Activated naive CD4-positive, alpha-beta T cell treated with anti-CD3 and anti-CD28 coated beads, Interleukin-2, amount 10 ng/mL, durations not matched to agents 7 days and 5 days (primary cell): ENCODE measurements at regions not wholly inside any gene's neighbourhood (a gene's known extent, or its start where the extent isn't known, plus 50 kb on each side); places are given as distances from the start of the nearest gene placed in this dataset.

Source experiments
- CTCF ChIA-PET: fragments of 350-600 bp; sonication (Branson Sonifier 250); formaldehyde crosslinking; loops from one replicate; lab custom pipeline; 2021; ENCODE audit warnings: antibody characterized with exemption; lab: Charles Lee
- DNase-seq: peaks from one replicate; pipeline ENCODE4 v3.0.0-alpha.2; 2020
- H3K27ac Mint-ChIP-seq: one replicate; pipeline ENCODE4 v1.8.0; 2021; ENCODE audit warnings: mild to moderate bottlenecking, moderate library complexity, mixed read lengths
- H3K27me3 Mint-ChIP-seq: one replicate; pipeline ENCODE4 v1.8.0; 2021; ENCODE audit warnings: mild to moderate bottlenecking, mixed read lengths
- H3K36me3 Mint-ChIP-seq: one replicate; pipeline ENCODE4 v1.8.0; 2021; ENCODE audit warnings: mixed read lengths
- H3K4me1 Mint-ChIP-seq: one replicate; pipeline ENCODE4 v1.8.0; 2021; ENCODE audit warnings: mixed read lengths
- H3K4me3 Mint-ChIP-seq: one replicate; pipeline ENCODE4 v1.8.0; 2021; ENCODE audit warnings: mild to moderate bottlenecking, moderate library complexity, mixed read lengths
- H3K9me3 Mint-ChIP-seq: one replicate; pipeline ENCODE4 v1.8.0; 2021; ENCODE audit warnings: mixed read lengths

- Mint-ChIP-seq H3K27ac (no peak overlapping the region), H3K9me3 (peaks cover 9% of the 10 kb centered on the region)
- CTCF ChIA-PET = no interaction called here
Measured at GRCh38 chr4:17142232-17142711, 243.8 kb upstream of the LDB2 start.

GRCh38 chr4:17138847-17139246, 240.4 kb upstream of the LDB2 start:
- H3K36me3 Mint-ChIP-seq = no peaks in the 10 kb centered on the region
- no peaks in the 10 kb centered on the region for H3K4me1 Mint-ChIP-seq
- DNase-seq = no peak
- H3K27me3 Mint-ChIP-seq = no peaks in the 10 kb centered on the region
- no peak overlapping the region for H3K4me3 Mint-ChIP-seq
- no peak overlapping the region for H3K27ac Mint-ChIP-seq
- CTCF ChIA-PET = no interaction called here
- peaks cover 9% of the 10 kb centered on the region for H3K9me3 Mint-ChIP-seq

More at GRCh38 chr4:17142232-17142711, 243.8 kb upstream of the LDB2 start:
- H3K4me3 Mint-ChIP-seq = no peak overlapping the region
- no peak for DNase-seq
- H3K36me3 Mint-ChIP-seq = no peaks in the 10 kb centered on the region
- no peaks in the 10 kb centered on the region for H3K27me3 Mint-ChIP-seq
- no peaks in the 10 kb centered on the region for H3K4me1 Mint-ChIP-seq

GRCh38 chr4:17134565-17134964, 236.1 kb upstream of the LDB2 start:
- no peak overlapping the region for H3K4me3 Mint-ChIP-seq
- peaks cover 2% of the 10 kb centered on the region for H3K9me3 Mint-ChIP-seq
- DNase-seq = no peak
- no peaks in the 10 kb centered on the region for H3K36me3 Mint-ChIP-seq
- CTCF ChIA-PET = no interaction called here
- H3K27me3 Mint-ChIP-seq = no peaks in the 10 kb centered on the region
- H3K27ac Mint-ChIP-seq = no peak overlapping the region
- no peaks in the 10 kb centered on the region for H3K4me1 Mint-ChIP-seq

- Mint-ChIP-seq H3K36me3 (no peaks in the 10 kb centered on the region), H3K27ac (no peak overlapping the region), H3K9me3 (peaks cover 2% of the 10 kb centered on the region), H3K4me1 (no peaks in the 10 kb centered on the region), H3K27me3 (no peaks in the 10 kb centered on the region), H3K4me3 (no peak overlapping the region)
- DNase-seq = no peak
- CTCF ChIA-PET = no interaction called here
Measured at GRCh38 chr4:17134100-17134499, 235.7 kb upstream of the LDB2 start.

- DNase-seq = no peak
- Mint-ChIP-seq H3K9me3 (no peaks in the 10 kb centered on the region), H3K36me3 (no peaks in the 10 kb centered on the region), H3K27ac (no peak overlapping the region), H3K27me3 (no peaks in the 10 kb centered on the region), H3K4me1 (no peaks in the 10 kb centered on the region), H3K4me3 (no peak overlapping the region)
- CTCF ChIA-PET = no interaction called here
Measured at GRCh38 chr4:17132226-17132625, 233.8 kb upstream of the LDB2 start.

GRCh38 chr4:17128268-17128667, 229.8 kb upstream of the LDB2 start:
- H3K9me3 Mint-ChIP-seq = no peaks in the 10 kb centered on the region
- no peak for DNase-seq
- no peak overlapping the region for H3K27ac Mint-ChIP-seq
- CTCF ChIA-PET = no interaction called here
- no peak overlapping the region for H3K4me3 Mint-ChIP-seq
- no peaks in the 10 kb centered on the region for H3K36me3 Mint-ChIP-seq
- H3K4me1 Mint-ChIP-seq = no peaks in the 10 kb centered on the region
- H3K27me3 Mint-ChIP-seq = no peaks in the 10 kb centered on the region

- Mint-ChIP-seq H3K27ac (no peak overlapping the region), H3K9me3 (no peaks in the 10 kb centered on the region), H3K27me3 (no peaks in the 10 kb centered on the region), H3K36me3 (no peaks in the 10 kb centered on the region), H3K4me3 (no peak overlapping the region), H3K4me1 (no peaks in the 10 kb centered on the region)
- CTCF ChIA-PET = no interaction called here
- DNase-seq = no peak
Measured at GRCh38 chr4:17126321-17126966, 228.0 kb upstream of the LDB2 start.

GRCh38 chr4:17124767-17125166, 226.3 kb upstream of the LDB2 start:
- CTCF ChIA-PET = no interaction called here
- no peaks in the 10 kb centered on the region for H3K36me3 Mint-ChIP-seq
- no peaks in the 10 kb centered on the region for H3K9me3 Mint-ChIP-seq
- no peak overlapping the region for H3K4me3 Mint-ChIP-seq
- H3K27ac Mint-ChIP-seq = no peak overlapping the region
- H3K4me1 Mint-ChIP-seq = no peaks in the 10 kb centered on the region
- no peak for DNase-seq
- H3K27me3 Mint-ChIP-seq = no peaks in the 10 kb centered on the region

- no peak overlapping the region for H3K27ac Mint-ChIP-seq
- CTCF ChIA-PET = no interaction called here
- H3K36me3 Mint-ChIP-seq = no peaks in the 10 kb centered on the region
- no peaks in the 10 kb centered on the region for H3K9me3 Mint-ChIP-seq
- no peak for DNase-seq
- peaks cover 4% of the 10 kb centered on the region for H3K27me3 Mint-ChIP-seq
- H3K4me3 Mint-ChIP-seq = no peak overlapping the region
- H3K4me1 Mint-ChIP-seq = no peaks in the 10 kb centered on the region
Measured at GRCh38 chr4:17120761-17121160, 222.3 kb upstream of the LDB2 start.

GRCh38 chr4:17117746-17118145, 219.3 kb upstream of the LDB2 start:
- no peak for DNase-seq
- H3K9me3 Mint-ChIP-seq = no peaks in the 10 kb centered on the region
- no peaks in the 10 kb centered on the region for H3K4me1 Mint-ChIP-seq
- H3K36me3 Mint-ChIP-seq = no peaks in the 10 kb centered on the region
- CTCF ChIA-PET = no interaction called here
- H3K27ac Mint-ChIP-seq = no peak overlapping the region
- H3K4me3 Mint-ChIP-seq = no peak overlapping the region
- peaks cover 4% of the 10 kb centered on the region for H3K27me3 Mint-ChIP-seq

- no peak overlapping the region for H3K27ac Mint-ChIP-seq
- no peaks in the 10 kb centered on the region for H3K9me3 Mint-ChIP-seq
- CTCF ChIA-PET = no interaction called here
- no peak overlapping the region for H3K4me3 Mint-ChIP-seq
- no peaks in the 10 kb centered on the region for H3K4me1 Mint-ChIP-seq
- no peak for DNase-seq
- H3K36me3 Mint-ChIP-seq = no peaks in the 10 kb centered on the region
- peaks cover 4% of the 10 kb centered on the region for H3K27me3 Mint-ChIP-seq
Measured at GRCh38 chr4:17115583-17115982, 217.1 kb upstream of the LDB2 start.

GRCh38 chr4:17112292-17112659, 213.8 kb upstream of the LDB2 start:
- Mint-ChIP-seq H3K27ac (no peak overlapping the region), H3K4me3 (no peak overlapping the region), H3K36me3 (no peaks in the 10 kb centered on the region), H3K27me3 (no peaks in the 10 kb centered on the region), H3K4me1 (no peaks in the 10 kb centered on the region), H3K9me3 (peaks cover 4% of the 10 kb centered on the region)
- DNase-seq = peak; percentile 21
- CTCF ChIA-PET = interaction anchor here (0.7 to 1.9 kb wide), 2 partner anchors 335 to 824 kb away, joined by 3 to 6 read pairs; no protein-coding TSS in a partner anchor

- Mint-ChIP-seq H3K27me3 (no peaks in the 10 kb centered on the region), H3K27ac (no peak overlapping the region), H3K4me3 (no peak overlapping the region), H3K4me1 (no peaks in the 10 kb centered on the region), H3K9me3 (peaks cover 4% of the 10 kb centered on the region), H3K36me3 (no peaks in the 10 kb centered on the region)
- DNase-seq = no peak
- CTCF ChIA-PET = no interaction called here
Measured at GRCh38 chr4:17109126-17109525, 210.7 kb upstream of the LDB2 start.

GRCh38 chr4:17103231-17103630, 204.8 kb upstream of the LDB2 start:
- H3K9me3 Mint-ChIP-seq = no peaks in the 10 kb centered on the region
- no peaks in the 10 kb centered on the region for H3K4me1 Mint-ChIP-seq
- no peaks in the 10 kb centered on the region for H3K27me3 Mint-ChIP-seq
- CTCF ChIA-PET = no interaction called here
- H3K36me3 Mint-ChIP-seq = no peaks in the 10 kb centered on the region
- no peak overlapping the region for H3K27ac Mint-ChIP-seq
- DNase-seq = no peak
- no peak overlapping the region for H3K4me3 Mint-ChIP-seq

- H3K36me3 Mint-ChIP-seq = no peaks in the 10 kb centered on the region
- H3K27me3 Mint-ChIP-seq = no peaks in the 10 kb centered on the region
- CTCF ChIA-PET = no interaction called here
- no peaks in the 10 kb centered on the region for H3K9me3 Mint-ChIP-seq
- no peak for DNase-seq
- no peak overlapping the region for H3K27ac Mint-ChIP-seq
- no peak overlapping the region for H3K4me3 Mint-ChIP-seq
- no peaks in the 10 kb centered on the region for H3K4me1 Mint-ChIP-seq
Measured at GRCh38 chr4:17098996-17099395, 200.6 kb upstream of the LDB2 start.
